Esophagus muscularis mucosa (tissue), 4 donors: ENCODE measurements at regions not wholly inside any gene's neighbourhood (a gene's known extent, or its start where the extent isn't known, plus 50 kb on each side); places are given as distances from the start of the nearest gene placed in this dataset.

ENCODE experiments used
- DNase-seq: peaks from one replicate; pipeline ENCODE4 v3.0.0-alpha.2; 2017; ENCODE audit errors: extremely low spot score
- H3K27ac ChIP-seq, 4 donors: fragments of 200-600 bp; sonication (generic); replicated peaks in 1 of 4; 1 replicate in 3 of 4; 2 replicates in 1 of 4; pipeline ENCODE4 v1.5.1; 2016 to 2019; ENCODE audit warnings: mild to moderate bottlenecking in 1 of 4
- H3K27me3 ChIP-seq, 4 donors: fragments of 200-600 bp; sonication (generic); one replicate each; pipeline versions ENCODE4 v1.5.1 to v1.6.0; 2016 to 2019
- H3K36me3 ChIP-seq, 4 donors: fragments of 200-600 bp; sonication (generic); one replicate each; pipeline ENCODE4 v1.5.1; 2016 to 2019
- H3K4me1 ChIP-seq, 4 donors: fragments of 200-600 bp; sonication (generic); one replicate each; pipeline ENCODE4 v1.5.1; 2016 to 2019
- H3K4me3 ChIP-seq, 4 donors: fragments of 200-600 bp; sonication (generic); 1 replicate in 2 of 4; 2 replicates in 2 of 4; pipeline ENCODE4 v1.5.1; 2016 to 2019; ENCODE audit warnings: mild to moderate bottlenecking in 4 of 4, moderate library complexity in 1 of 4
- H3K9me3 ChIP-seq, 4 donors: fragments of 200-600 bp; sonication (generic); 1 replicate in 3 of 4; 2 replicates in 1 of 4; pipeline ENCODE4 v1.5.1; 2016 to 2019
- CTCF ChIP-seq, 3 experiments: fragments of 200-600 bp in 2 of 3; fragments of 450-650 bp in 1 of 3; sonication (generic) in 2 of 3; IDR thresholded peaks; one replicate each; pipeline ENCODE4 v1.5.1; 2017 to 2019; ENCODE audit warnings: antibody characterized with exemption in 3 of 3, mild to moderate bottlenecking in 2 of 3, moderate library complexity in 1 of 3
- EP300 ChIP-seq: sonication (generic); formaldehyde crosslinking; IDR thresholded peaks from one replicate; pipeline ENCODE4 v1.6.1; 2017; ENCODE audit warnings: antibody characterized with exemption
- POLR2A ChIP-seq: fragments of 450-650 bp; IDR thresholded peaks from one replicate; pipeline ENCODE4 v1.6.1; 2017; ENCODE audit warnings: antibody characterized with exemption, moderate library complexity, mild to moderate bottlenecking, low read depth
- POLR2AphosphoS5 ChIP-seq, 2 donors: sonication (generic); formaldehyde crosslinking; IDR thresholded peaks; one replicate each; pipeline ENCODE4 v1.6.1; 2017; ENCODE audit warnings: antibody characterized with exemption in 2 of 2
- WGBS: methylation state at CpG from one replicate; pipeline ENCODE4 v1.1.5; 2018; 5-methylcytosine and 5-hydroxymethylcytosine counted together
- intact Hi-C: fragments of 100-400 bp; cut with DNase I; formaldehyde crosslinking; loops from one replicate; pipeline ENCODE4 v1.15.1; 2023

- no peaks in the 10 kb centered on the region for H3K36me3 ChIP-seq
- TF ChIP-seq POLR2A (no peak), POLR2AphosphoS5 (IDR thresholded peaks at IDR 0.05) (no peak), EP300 (no peak), CTCF (IDR thresholded peaks at IDR 0.05) (no peak)
- WGBS, result 95% methylated on average over 2 of the region's 2 CpGs
- DNase-seq, result no peak
- no peaks in the 10 kb centered on the region for H3K4me1 ChIP-seq
- intact Hi-C loops, result no loop called here
- no peak overlapping the region for H3K27ac ChIP-seq
- no peak overlapping the region for H3K4me3 ChIP-seq
- no peaks in the 10 kb centered on the region for H3K9me3 ChIP-seq
- no peaks in the 10 kb centered on the region for H3K27me3 ChIP-seq
These were observed 78.1 kb upstream of the SLC38A11 start for GRCh38 chr2:165033402-165033801.

- DNase-seq, result no peak
- intact Hi-C loops, result no loop called here
- Histone ChIP-seq H3K27me3 (no peaks in the 10 kb centered on the region), H3K4me3 (no peak overlapping the region), H3K4me1 (no peaks in the 10 kb centered on the region), H3K27ac (no peak overlapping the region), H3K9me3 (no peaks in the 10 kb centered on the region), H3K36me3 (no peaks in the 10 kb centered on the region)
- 69% methylated on average over 2 of the region's 2 CpGs for WGBS
- TF ChIP-seq CTCF (IDR thresholded peaks at IDR 0.05) (no peak), POLR2A (no peak), EP300 (no peak), POLR2AphosphoS5 (IDR thresholded peaks at IDR 0.05) (no peak)
These were observed 77.2 kb upstream of the SLC38A11 start for GRCh38 chr2:165032559-165032958.

GRCh38 chr2:165024199-165024598 lies 68.9 kb upstream of the SLC38A11 start:
- 62% methylated on average over 3 of the region's 3 CpGs for whole genome bisulfite sequencing
- DNase-seq, result no peak
- H3K27me3 ChIP-seq, result no peaks in the 10 kb centered on the region
- H3K9me3 ChIP-seq, result no peaks in the 10 kb centered on the region
- intact Hi-C loops, result no loop called here
- H3K4me3 ChIP-seq, result no peak overlapping the region
- no peak for TF ChIP-seq EP300
- TF ChIP-seq POLR2AphosphoS5 (IDR thresholded peaks at IDR 0.05), result no peak
- TF ChIP-seq POLR2A, result no peak
- no peak for TF ChIP-seq CTCF (IDR thresholded peaks at IDR 0.05)
- H3K27ac ChIP-seq, result no peak overlapping the region
- no peaks in the 10 kb centered on the region for H3K36me3 ChIP-seq
- no peaks in the 10 kb centered on the region for H3K4me1 ChIP-seq

GRCh38 chr2:165022781-165023180 lies 67.5 kb upstream of the SLC38A11 start:
- DNase-seq, result no peak
- intact Hi-C loops, result no loop called here
- Histone ChIP-seq H3K4me1 (no peaks in the 10 kb centered on the region), H3K27ac (no peak overlapping the region), H3K9me3 (no peaks in the 10 kb centered on the region), H3K36me3 (no peaks in the 10 kb centered on the region), H3K4me3 (no peak overlapping the region), H3K27me3 (no peaks in the 10 kb centered on the region)
- TF ChIP-seq CTCF (IDR thresholded peaks at IDR 0.05) (no peak), POLR2A (no peak), POLR2AphosphoS5 (IDR thresholded peaks at IDR 0.05) (no peak), EP300 (no peak)
- WGBS, result 91% methylated on average over 6 of the region's 6 CpGs

- no peaks in the 10 kb centered on the region for H3K36me3 ChIP-seq
- peaks cover 0 to 6% (median 2%) of the 10 kb centered on the region in 4 donors for H3K4me1 ChIP-seq
- no peaks in the 10 kb centered on the region for H3K9me3 ChIP-seq
- no peak overlapping the region for H3K4me3 ChIP-seq
- TF ChIP-seq CTCF (IDR thresholded peaks at IDR 0.05) (no peak), POLR2A (no peak), EP300 (no peak), POLR2AphosphoS5 (IDR thresholded peaks at IDR 0.05) (no peak)
- DNase-seq, result no peak
- intact Hi-C loops, result no loop called here
- H3K27ac ChIP-seq, result no peak overlapping the region
- 46% methylated on average over 8 of the region's 8 CpGs for WGBS
- H3K27me3 ChIP-seq, result peaks cover 0 to 3% (median 0%) of the 10 kb centered on the region in 4 donors
These were observed 62.8 kb upstream of the SLC38A11 start for GRCh38 chr2:165017966-165018596.
